SK-N-MC (cell line): ENCODE measurements at regions not wholly inside any gene's neighbourhood (a gene's known extent, or its start where the extent isn't known, plus 50 kb on each side); places are given as distances from the start of the nearest gene placed in this dataset.

Experiments used
- DNase-seq: peaks from one replicate; pipeline ENCODE4 v3.0.0-alpha.2; 2011; ENCODE audit warnings: low read depth, low spot score
- H3K27ac ChIP-seq: fragments of 200-600 bp; sonication (generic); 2 replicates; pipeline ENCODE4 v1.5.1; 2016; ENCODE audit warnings: mixed run types
- H3K36me3 ChIP-seq: fragments of 200-600 bp; sonication (generic); 2 replicates; pipeline ENCODE4 v1.6.1; 2017; ENCODE audit warnings: antibody characterized with exemption, low read length, mixed read lengths; ENCODE audit not compliant: insufficient read depth
- H3K4me3 ChIP-seq: fragments of 200-600 bp; sonication (generic); 2 replicates; pipeline ENCODE4 v1.5.1; 2016
- H3K9ac ChIP-seq: fragments of 200-600 bp; sonication (generic); 2 replicates; pipeline ENCODE4 v1.8.0; 2017; ENCODE audit warnings: mixed run types, mixed read lengths; ENCODE audit not compliant: insufficient read length
- H3K9me3 ChIP-seq: fragments of 200-600 bp; sonication (generic); 2 replicates; pipeline ENCODE4 v1.6.1; 2017; ENCODE audit warnings: low read depth, mild to moderate bottlenecking, antibody characterized with exemption, low read length, moderate library complexity, mixed read lengths
- EZH2 ChIP-seq: fragments of 200-600 bp; sonication (generic); IDR thresholded peaks from one replicate; pipeline ENCODE4 v1.6.1; 2017; ENCODE audit warnings: antibody characterized with exemption
- FOXP2 ChIP-seq: optimal IDR thresholded peaks from 2 replicates; pipeline ENCODE3; 2011; ENCODE audit warnings: mild to moderate bottlenecking, moderate library complexity; ENCODE audit not compliant: insufficient read depth; ENCODE audit errors: extremely low read length, control extremely low read depth
- POLR2AphosphoS5 ChIP-seq: IDR thresholded peaks from 2 replicates; pipeline ENCODE4 v1.6.1; 2012; ENCODE audit warnings: mild to moderate bottlenecking, low read depth, low read length, borderline replicate concordance

DNA sequence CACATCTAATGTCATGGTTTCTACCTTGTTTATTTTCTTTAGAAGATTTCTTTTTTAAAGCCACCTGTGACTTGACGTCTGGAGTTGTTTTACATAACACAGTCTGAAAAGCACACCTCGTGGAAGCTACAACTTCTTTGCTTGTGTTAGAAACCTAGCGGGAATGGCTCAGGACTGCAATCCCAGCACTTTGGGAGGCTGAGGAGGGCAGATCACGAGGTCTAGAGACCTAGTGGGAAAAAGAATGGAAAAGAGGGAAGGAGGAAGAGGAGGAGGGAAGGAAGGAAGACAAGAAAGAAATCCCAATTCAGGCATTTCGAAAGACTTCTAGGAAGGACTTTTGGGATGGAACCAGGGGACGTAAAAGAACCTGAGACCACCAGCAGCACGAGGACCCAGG is 146.3 kb upstream of the CELF2 start:
- Histone ChIP-seq H3K9me3 (no peaks in the 10 kb centered on the region), H3K27ac (no peak overlapping the region), H3K4me3 (no peak overlapping the region), H3K36me3 (no peaks in the 10 kb centered on the region), H3K9ac (no peak overlapping the region)
- DNase-seq: no peak
- TF ChIP-seq FOXP2 (no peak), POLR2AphosphoS5 (no peak), EZH2 (no peak)

DNA sequence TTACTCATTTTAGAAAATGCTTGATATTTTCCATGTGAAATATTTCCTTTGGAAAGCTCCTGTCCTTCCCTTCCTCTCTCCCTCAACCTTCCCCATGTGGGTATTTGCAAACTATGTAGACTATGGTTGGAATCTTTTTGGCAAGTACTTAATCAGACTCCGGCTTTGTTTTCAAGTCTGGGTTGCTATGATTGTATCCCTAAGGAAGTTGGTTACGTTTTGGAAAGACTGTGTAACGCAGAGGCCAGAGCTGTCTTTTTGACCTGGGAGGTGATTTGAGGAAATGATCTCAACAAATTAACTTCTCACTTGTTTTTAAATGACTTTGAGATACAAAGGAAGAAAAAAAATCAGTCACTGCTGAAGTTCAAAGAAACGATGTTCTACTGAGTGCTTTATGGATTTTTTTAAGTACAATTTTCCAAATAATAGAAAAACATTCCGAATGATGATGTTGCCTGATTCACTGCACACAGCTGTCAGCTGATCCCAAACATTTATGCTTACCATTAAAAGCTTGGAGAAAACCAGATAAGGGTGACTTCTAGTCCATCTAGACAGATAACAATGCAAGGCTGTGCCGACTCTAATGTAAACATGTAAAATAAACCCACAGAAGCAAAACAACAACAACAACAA is 145.5 kb upstream of the CELF2 start:
- Histone ChIP-seq H3K4me3 (no peak overlapping the region), H3K27ac (no peak overlapping the region), H3K9me3 (no peaks in the 10 kb centered on the region), H3K36me3 (no peaks in the 10 kb centered on the region), H3K9ac (no peak overlapping the region)
- no peak for DNase-seq
- TF ChIP-seq FOXP2 (no peak), POLR2AphosphoS5 (no peak), EZH2 (no peak)

DNA sequence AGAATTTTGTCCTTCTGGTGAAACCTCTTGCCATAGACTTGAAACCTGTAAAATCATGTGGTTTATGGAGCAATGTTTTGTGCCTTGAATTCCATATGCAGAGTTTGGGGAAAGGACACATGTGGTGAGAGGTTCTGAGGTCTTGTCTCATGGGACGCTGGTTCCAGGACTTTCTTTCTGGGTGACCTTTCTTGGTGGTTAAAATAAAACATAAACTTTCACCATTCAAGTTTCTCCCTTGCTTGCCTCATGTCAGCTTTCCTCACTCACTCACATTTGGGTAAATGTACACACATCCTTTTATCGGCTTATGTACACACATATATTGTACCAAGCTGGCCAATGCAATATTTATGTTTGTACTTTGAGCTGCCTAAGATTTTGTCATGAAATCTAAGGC is 144.9 kb upstream of the CELF2 start:
- no peaks in the 10 kb centered on the region for H3K36me3 ChIP-seq
- no peaks in the 10 kb centered on the region for H3K9me3 ChIP-seq
- no peak overlapping the region for H3K9ac ChIP-seq
- H3K4me3 ChIP-seq: no peak overlapping the region
- no peak for DNase-seq
- no peak overlapping the region for H3K27ac ChIP-seq
- TF ChIP-seq EZH2 (no peak), FOXP2 (no peak), POLR2AphosphoS5 (no peak)

DNA sequence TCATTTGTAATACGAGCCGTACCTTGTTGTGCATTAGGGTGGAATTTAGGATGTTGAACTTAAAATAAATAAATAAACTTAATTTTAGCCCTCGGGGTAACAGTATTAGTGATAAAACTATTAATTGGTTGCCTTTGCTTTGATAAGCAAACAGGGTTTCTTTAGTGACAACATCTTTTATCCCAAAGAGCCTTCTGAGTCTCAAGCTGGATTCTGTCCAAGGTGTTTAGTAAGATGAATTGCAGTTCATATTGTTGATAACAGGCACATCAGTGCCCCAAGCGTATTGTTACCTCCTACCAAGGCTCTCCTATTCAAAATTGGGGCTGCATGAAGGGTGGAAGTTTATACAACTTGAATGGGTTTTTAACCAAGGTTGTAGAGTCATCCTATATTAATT is 144.4 kb upstream of the CELF2 start:
- DNase-seq: no peak
- H3K36me3 ChIP-seq: no peaks in the 10 kb centered on the region
- no peak overlapping the region for H3K9ac ChIP-seq
- TF ChIP-seq EZH2: no peak
- no peak for TF ChIP-seq POLR2AphosphoS5
- no peak for TF ChIP-seq FOXP2
- H3K9me3 ChIP-seq: no peaks in the 10 kb centered on the region
- H3K4me3 ChIP-seq: no peak overlapping the region
- no peak overlapping the region for H3K27ac ChIP-seq

DNA sequence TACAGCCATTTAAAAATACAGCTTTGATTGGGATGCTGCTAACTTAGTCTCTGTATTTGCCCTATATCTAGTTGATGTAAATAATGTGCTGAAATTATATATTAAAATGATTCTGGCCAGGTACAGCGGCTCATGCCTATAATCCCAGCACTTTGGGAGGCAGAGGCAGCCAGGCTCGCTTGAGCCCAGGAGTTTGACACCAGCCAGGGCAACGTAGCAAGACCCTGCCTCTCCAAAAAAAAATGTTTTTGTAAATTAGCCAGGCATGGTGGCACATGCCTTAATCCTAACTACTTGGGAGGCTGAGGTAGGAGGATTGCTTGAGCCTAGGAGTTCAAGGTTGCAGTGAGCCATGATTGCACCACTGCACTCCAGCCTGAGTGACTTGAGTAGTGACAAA is 143.8 kb upstream of the CELF2 start:
- Histone ChIP-seq H3K9ac (no peak overlapping the region), H3K9me3 (no peaks in the 10 kb centered on the region), H3K36me3 (no peaks in the 10 kb centered on the region), H3K4me3 (no peak overlapping the region), H3K27ac (no peak overlapping the region)
- TF ChIP-seq POLR2AphosphoS5 (no peak), FOXP2 (no peak), EZH2 (no peak)
- DNase-seq: no peak

DNA sequence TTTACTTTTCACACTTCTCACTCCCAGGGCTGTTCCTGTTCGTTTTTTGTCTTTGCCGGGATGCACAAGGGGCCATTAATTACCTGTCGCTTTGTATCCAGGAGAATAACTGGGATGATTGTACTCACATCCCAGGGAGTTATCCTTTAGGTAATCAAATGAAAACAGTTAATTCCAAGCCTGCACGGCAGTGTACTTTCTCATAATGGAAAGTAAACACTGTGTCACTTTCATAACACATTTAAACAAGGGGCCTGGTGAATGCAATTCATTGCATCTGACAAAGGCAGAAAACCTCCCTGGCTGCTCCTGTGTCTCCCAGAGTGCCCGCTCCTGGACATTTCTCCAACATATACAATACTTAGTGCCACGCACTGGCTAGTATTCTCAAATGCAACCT is 138.7 kb upstream of the CELF2 start:
- H3K9me3 ChIP-seq: no peaks in the 10 kb centered on the region
- H3K9ac ChIP-seq: no peak overlapping the region
- no peaks in the 10 kb centered on the region for H3K36me3 ChIP-seq
- no peak overlapping the region for H3K4me3 ChIP-seq
- no peak for DNase-seq
- TF ChIP-seq FOXP2 (no peak), EZH2 (no peak), POLR2AphosphoS5 (no peak)
- no peak overlapping the region for H3K27ac ChIP-seq

DNA sequence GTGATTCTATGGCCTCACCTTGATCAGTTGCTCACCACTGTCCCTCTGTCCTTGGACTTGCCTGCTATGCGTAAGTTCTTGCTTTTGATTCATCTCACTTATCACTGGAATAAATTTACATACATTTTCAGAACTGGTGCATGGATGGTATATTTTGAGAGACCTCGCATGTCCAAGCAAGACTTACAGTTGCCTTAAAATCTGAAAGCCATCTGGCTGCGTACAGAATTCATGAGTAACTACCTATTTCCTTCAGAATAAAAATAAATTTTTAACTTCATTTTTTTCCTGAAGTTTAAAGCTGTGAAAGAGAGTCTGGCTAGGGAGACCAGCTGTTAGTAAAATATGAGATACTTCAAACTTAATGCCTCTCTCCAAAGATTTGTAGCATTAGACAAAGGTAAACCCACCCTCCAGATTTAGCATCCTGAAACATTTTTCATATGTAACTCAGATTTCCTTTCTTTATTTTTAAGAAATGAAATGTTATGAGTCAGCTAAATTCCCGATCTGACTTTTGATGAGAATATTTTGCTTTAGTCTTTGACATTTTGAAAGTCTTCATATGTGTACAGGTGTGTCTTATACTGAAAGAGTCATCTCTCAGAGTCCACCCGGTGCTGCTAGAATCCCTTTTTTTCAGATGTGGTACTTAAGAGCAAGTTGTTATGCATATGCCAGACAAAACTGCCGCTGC is 136.4 kb upstream of the CELF2 start:
- Histone ChIP-seq H3K9ac (no peak overlapping the region), H3K36me3 (no peaks in the 10 kb centered on the region), H3K9me3 (no peaks in the 10 kb centered on the region), H3K4me3 (no peak overlapping the region), H3K27ac (no peak overlapping the region)
- no peak for TF ChIP-seq POLR2AphosphoS5
- no peak for TF ChIP-seq EZH2
- DNase-seq: no peak

DNA sequence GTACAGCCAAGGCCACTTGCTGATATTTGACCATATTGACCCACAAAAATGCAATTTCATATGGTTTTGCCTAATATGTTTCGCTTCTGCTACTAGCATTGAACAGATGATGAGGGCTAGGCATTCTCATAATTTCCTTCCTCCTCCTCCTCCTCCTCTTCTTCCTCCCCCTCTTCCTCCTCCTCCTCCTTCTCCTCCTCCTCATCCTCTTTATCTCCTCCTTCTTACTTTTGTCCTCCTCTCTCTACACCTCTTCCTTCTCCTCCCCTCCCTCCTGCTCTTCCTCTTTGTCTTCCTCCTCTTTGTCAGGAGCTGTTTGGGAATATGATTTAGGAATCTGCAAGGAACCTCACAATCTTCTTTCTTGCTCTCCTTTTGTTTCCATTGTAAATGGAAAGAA is 133.9 kb upstream of the CELF2 start:
- Histone ChIP-seq H3K36me3 (no peaks in the 10 kb centered on the region), H3K4me3 (no peak overlapping the region), H3K27ac (no peak overlapping the region), H3K9me3 (no peaks in the 10 kb centered on the region), H3K9ac (no peak overlapping the region)
- no peak for TF ChIP-seq POLR2AphosphoS5
- TF ChIP-seq FOXP2: no peak
- TF ChIP-seq EZH2: no peak
- DNase-seq: no peak
